ENCODE measurements at regions not wholly inside any gene's neighbourhood (a gene's known extent, or its start where the extent isn't known, plus 50 kb on each side); places are given as distances from the start of the nearest gene placed in this dataset.

DNA sequence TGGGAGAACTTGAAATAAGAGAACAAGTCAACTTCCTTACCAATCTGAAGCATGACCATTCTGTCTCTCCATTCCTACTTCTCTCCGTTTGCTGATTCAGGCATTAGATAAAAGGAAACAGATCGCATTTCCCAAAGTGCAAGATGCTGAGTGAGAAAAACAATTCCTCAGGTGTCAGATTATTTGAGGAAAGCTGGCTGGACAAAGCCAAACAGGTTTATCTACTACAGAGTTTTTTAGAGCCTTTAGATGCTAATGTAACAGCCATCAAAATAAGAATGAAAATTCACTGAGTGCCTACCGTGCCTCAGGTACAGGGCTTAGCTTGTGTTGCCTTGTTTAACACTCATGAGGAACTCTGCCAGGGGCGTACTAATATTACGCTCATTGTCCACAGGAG is 135.9 kb upstream of the MBL2 start:
- CTCF ChIA-PET, result no interaction called here
- Mint-ChIP-seq H3K4me1 (no peaks in the 10 kb centered on the region), H3K36me3 (no peaks in the 10 kb centered on the region), H3K27me3 (no peaks in the 10 kb centered on the region), H3K4me3 (no peak overlapping the region), H3K9me3 (peaks cover 5% of the 10 kb centered on the region), H3K27ac (no peak overlapping the region)
- DNase-seq, result no peak

DNA sequence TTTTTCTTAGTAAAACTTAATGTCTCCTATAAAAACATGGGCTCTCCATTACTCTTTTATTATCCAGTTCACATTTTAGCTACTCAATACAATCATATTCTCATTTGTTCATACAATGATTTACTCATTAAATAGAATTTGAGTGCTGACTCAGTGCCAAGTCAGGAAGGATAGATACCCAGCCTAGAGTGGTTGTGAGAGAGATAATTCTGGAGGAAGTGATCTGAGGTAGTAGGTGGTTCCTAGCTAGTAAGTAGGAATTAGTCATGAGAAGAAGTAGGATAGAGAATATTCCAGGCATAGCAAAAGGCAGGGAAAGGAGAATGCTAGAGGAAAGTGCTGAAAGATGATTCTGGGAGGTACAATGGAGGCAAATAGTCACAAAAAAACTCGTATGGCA is 133.5 kb upstream of the MBL2 start:
- CTCF ChIA-PET, result no interaction called here
- Mint-ChIP-seq H3K27me3 (no peaks in the 10 kb centered on the region), H3K36me3 (no peaks in the 10 kb centered on the region), H3K27ac (no peak overlapping the region), H3K4me3 (no peak overlapping the region), H3K4me1 (no peaks in the 10 kb centered on the region), H3K9me3 (peaks cover 5% of the 10 kb centered on the region)
- no peak for DNase-seq

DNA sequence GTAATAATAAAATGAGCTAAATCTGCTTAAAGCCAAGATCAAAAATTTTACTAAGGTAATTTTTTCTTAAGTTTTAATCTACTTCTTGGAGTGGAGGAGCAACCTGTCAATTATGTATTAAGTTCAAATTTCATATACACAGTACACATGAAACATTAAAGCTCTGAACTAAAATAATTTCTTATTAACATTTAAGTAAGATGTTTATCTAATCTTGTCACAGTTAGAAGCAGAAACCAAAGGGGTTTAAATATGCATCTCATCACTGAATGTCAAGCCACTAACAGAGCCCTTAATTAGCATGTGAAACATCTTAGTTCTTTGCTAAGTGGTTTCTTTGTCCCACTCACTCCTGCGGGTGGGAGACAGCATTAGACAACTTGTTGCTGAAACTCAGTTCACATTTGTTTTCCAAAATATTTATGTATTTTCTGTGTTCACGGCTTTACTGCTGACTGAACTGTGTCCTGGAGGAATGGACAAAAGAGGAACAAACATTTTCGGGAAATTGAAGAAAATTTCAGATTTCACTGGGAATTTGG is 130.9 kb upstream of the MBL2 start:
- H3K4me3 Mint-ChIP-seq, result no peak overlapping the region
- CTCF ChIA-PET, result no interaction called here
- DNase-seq, result no peak
- no peaks in the 10 kb centered on the region for H3K4me1 Mint-ChIP-seq
- H3K27ac Mint-ChIP-seq, result no peak overlapping the region
- H3K36me3 Mint-ChIP-seq, result no peaks in the 10 kb centered on the region
- peaks cover 3% of the 10 kb centered on the region for H3K9me3 Mint-ChIP-seq
- no peaks in the 10 kb centered on the region for H3K27me3 Mint-ChIP-seq

DNA sequence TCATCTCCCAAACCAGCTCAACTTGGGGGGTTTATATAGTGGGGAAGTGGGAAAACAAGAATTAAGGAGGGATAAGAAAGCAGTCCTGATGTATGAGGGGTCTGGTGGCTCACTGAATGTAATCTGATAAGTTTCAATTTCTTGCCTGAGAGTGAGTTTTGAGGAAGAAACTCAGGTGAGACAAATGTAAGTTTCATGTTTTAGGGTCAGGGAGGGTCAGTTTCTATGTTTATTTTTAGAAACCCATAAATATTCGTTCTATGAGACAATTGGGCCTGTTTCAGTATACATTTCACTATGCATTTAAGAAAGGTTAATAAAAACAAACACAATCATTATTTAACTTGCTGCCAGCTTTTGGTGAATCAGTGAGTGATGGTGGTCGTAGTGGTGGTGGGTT is 128.0 kb upstream of the MBL2 start:
- Mint-ChIP-seq H3K9me3 (no peaks in the 10 kb centered on the region), H3K36me3 (no peaks in the 10 kb centered on the region), H3K4me1 (no peaks in the 10 kb centered on the region), H3K4me3 (no peak overlapping the region), H3K27ac (no peak overlapping the region), H3K27me3 (no peaks in the 10 kb centered on the region)
- no peak for DNase-seq
- CTCF ChIA-PET, result no interaction called here

DNA sequence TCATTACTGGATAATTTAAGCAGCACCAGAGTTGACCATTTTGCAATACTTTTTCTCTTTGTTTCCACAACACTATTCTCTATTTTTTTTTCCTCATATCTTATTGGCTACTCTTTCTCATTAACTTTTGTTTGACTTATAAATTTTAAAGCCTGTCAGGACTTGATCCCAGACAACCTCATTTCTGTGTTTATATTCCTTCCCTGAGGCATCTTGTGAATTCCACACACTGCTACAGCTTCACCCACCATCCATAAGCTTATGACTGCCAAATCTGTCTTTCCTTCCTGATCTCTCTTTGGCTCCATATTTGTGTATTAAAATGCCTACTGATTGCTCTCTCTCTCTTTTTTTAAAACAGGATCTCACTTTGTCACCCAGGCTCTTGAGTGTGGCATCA is 124.6 kb upstream of the MBL2 start:
- Mint-ChIP-seq H3K27me3 (no peaks in the 10 kb centered on the region), H3K4me1 (no peaks in the 10 kb centered on the region), H3K27ac (no peak overlapping the region), H3K9me3 (no peaks in the 10 kb centered on the region), H3K4me3 (no peak overlapping the region), H3K36me3 (no peaks in the 10 kb centered on the region)
- DNase-seq, result no peak
- CTCF ChIA-PET, result no interaction called here

DNA sequence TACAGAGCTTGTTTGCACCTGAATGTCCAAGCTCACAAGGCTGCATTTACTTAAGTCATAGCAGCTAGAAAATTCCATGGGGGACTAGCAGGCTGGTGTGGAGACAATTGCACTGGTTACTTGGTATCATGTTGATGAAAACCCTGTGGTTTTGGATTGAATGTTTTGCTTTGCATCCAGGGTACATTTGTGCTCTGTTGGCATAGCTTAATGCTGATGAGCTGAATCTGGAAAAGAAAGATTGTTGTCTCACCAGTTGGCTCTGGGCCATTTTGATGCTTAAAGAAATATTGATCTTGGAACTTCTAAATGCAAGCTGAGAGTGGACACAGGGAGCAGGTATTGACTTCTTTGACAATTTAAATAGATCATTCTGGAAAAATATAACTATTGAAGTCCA is 122.5 kb upstream of the MBL2 start:
- Mint-ChIP-seq H3K9me3 (no peaks in the 10 kb centered on the region), H3K27me3 (no peaks in the 10 kb centered on the region), H3K4me1 (no peaks in the 10 kb centered on the region), H3K27ac (no peak overlapping the region), H3K36me3 (no peaks in the 10 kb centered on the region), H3K4me3 (no peak overlapping the region)
- CTCF ChIA-PET, result no interaction called here
- no peak for DNase-seq

DNA sequence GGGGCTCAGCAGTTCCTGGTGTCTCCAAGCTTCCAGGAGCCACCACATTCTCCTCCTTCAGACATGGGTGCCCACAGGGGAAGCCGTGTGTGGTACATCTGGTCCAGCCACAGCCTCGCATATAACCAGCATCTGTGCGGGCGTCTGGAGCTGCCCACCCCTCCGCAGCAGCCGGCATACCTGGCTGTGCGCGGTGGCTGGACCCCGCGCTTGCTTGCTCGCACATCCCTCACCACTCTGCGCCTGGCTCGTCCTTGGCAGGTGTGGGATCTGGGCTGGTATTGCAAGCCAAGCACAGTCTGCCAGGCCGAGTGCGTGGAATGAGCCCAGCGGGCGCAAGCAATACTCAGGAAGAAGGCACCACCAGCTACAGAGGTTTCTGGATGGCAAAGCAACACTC is 117.7 kb upstream of the MBL2 start:
- H3K27me3 Mint-ChIP-seq, result no peaks in the 10 kb centered on the region
- H3K4me3 Mint-ChIP-seq, result no peak overlapping the region
- H3K4me1 Mint-ChIP-seq, result no peaks in the 10 kb centered on the region
- H3K36me3 Mint-ChIP-seq, result no peaks in the 10 kb centered on the region
- DNase-seq, result no peak
- H3K9me3 Mint-ChIP-seq, result no peaks in the 10 kb centered on the region
- no peak overlapping the region for H3K27ac Mint-ChIP-seq
- CTCF ChIA-PET, result no interaction called here

DNA sequence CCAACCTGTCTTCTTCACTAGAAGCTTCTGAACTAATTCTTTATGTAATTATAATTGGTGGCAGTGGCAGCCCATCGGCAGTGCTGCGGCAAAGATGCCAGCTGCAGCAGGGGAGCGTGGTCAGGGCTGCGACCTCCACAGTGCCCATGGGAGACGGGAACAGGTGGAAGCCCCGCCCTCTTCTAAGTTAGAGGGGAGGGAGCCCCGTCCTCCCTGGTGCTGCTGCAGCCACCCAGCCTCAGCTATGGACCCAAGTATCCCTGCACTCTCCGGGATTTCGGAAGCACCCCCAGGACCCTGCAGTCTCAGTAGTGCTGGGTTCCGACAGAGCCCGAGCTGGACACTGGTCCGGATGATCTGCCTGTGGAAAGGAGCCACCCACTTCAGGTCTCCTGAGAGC is 117.0 kb upstream of the MBL2 start:
- CTCF ChIA-PET, result no interaction called here
- no peaks in the 10 kb centered on the region for H3K9me3 Mint-ChIP-seq
- no peak for DNase-seq
- H3K4me1 Mint-ChIP-seq, result no peaks in the 10 kb centered on the region
- H3K4me3 Mint-ChIP-seq, result no peak overlapping the region
- no peaks in the 10 kb centered on the region for H3K36me3 Mint-ChIP-seq
- no peak overlapping the region for H3K27ac Mint-ChIP-seq
- H3K27me3 Mint-ChIP-seq, result no peaks in the 10 kb centered on the region

DNA sequence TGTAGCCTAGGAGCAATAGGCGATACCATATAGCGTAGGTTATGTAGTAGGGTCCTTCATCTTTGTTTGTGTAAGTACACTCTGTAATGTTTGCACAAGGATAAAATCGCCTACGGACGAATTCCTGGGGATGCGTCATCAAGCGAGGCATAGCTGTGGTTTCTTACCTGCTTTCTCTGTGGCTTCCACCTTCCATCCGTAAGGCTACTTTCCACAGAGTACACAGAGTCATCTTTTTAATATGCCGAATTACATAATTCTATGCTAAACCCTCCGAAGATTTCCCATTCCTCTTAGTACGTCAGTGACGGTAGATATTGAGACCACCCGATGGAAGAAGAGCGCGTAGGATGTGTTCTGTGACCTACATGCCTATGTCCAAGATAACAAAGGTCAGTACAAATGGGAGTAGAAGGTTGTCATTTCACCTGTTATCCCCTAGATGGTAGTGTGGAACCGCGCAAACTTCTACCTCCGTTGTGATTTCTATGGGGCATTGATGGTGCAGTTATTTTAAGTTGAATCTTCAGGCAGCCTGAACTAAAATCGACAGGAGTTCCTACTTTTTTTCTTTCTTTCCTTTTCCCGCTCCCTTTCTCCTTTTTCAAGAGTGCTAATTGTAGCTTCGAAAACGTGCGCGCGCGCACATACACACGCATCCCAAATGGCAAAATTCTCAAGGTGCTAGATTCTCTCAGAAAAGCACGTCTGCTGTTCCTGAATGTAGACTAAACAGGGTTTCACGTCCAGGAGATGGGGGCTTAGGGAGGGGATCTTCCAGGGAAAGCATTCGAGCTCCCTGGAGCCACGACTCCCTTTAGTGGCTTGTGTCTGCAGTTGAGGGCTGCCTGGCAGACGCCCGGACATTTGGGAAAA is 111.7 kb upstream of the MBL2 start:
- H3K4me3 Mint-ChIP-seq, result no peak overlapping the region
- DNase-seq, result no peak
- no peaks in the 10 kb centered on the region for H3K4me1 Mint-ChIP-seq
- H3K27ac Mint-ChIP-seq, result no peak overlapping the region
- no peaks in the 10 kb centered on the region for H3K27me3 Mint-ChIP-seq
- CTCF ChIA-PET, result no interaction called here
- H3K9me3 Mint-ChIP-seq, result no peaks in the 10 kb centered on the region
- H3K36me3 Mint-ChIP-seq, result no peaks in the 10 kb centered on the region

DNA sequence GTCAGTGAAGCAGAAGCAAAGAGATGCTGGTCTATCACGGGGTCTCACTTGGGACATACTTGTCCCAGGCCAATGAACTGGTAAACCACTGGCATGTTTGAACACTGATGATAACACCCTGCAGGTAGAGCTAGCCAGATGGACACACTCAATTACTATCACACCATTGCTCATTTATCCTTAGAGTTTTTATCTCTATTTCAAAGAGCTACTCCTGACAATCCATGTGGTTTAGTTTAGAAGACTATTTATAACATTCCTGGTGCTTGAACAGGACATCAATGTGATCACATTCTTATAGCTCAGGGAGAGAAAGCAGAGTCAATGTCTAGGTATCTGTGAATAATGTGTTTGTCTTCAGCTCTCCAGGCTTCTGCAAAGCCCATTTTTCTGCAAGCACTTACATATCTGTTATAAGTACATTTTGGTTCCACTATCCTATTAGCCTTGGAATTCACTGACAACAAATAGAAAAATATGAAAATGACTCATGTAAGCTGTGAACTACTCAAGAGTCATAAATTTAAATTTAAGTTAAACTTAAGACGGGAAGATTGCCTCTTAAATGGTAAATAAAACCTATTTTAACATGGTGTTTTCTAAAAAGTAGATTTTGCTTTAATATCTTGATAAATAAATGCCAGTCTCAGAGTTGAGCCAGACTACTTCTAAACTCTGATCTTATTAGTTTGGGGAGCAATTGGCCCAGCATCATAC is 106.7 kb upstream of the MBL2 start:
- CTCF ChIA-PET, result interaction anchor here (0.8 kb wide), 1 partner anchor 1579 kb away, joined by 3 read pairs; no protein-coding TSS in a partner anchor
- no peak overlapping the region for H3K4me3 Mint-ChIP-seq
- no peaks in the 10 kb centered on the region for H3K9me3 Mint-ChIP-seq
- no peaks in the 10 kb centered on the region for H3K4me1 Mint-ChIP-seq
- H3K27ac Mint-ChIP-seq, result no peak overlapping the region
- no peaks in the 10 kb centered on the region for H3K36me3 Mint-ChIP-seq
- DNase-seq, result no peak
- no peaks in the 10 kb centered on the region for H3K27me3 Mint-ChIP-seq

DNA sequence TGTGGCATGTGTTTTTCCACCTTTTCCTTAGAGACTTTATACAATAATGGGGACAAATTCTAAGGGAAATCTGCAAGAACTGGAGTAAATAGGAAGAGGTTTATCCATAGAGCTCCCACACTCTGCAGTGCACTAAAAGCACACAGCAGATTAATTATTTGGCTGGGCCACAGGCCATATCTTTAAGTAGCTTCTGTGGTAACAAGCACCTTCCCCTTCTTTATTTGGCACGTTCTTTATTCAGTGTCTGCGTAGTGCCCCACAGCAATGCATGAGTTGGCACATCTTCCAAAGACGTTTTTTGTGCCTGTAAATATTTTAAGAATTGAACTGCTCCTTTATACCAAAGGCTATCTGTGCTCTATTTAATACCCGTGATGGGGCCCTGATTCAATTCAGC is 104.9 kb upstream of the MBL2 start:
- H3K27me3 Mint-ChIP-seq, result no peaks in the 10 kb centered on the region
- H3K9me3 Mint-ChIP-seq, result no peaks in the 10 kb centered on the region
- no peaks in the 10 kb centered on the region for H3K36me3 Mint-ChIP-seq
- H3K4me3 Mint-ChIP-seq, result no peak overlapping the region
- DNase-seq, result no peak
- H3K4me1 Mint-ChIP-seq, result no peaks in the 10 kb centered on the region
- H3K27ac Mint-ChIP-seq, result no peak overlapping the region
- CTCF ChIA-PET, result no interaction called here

DNA sequence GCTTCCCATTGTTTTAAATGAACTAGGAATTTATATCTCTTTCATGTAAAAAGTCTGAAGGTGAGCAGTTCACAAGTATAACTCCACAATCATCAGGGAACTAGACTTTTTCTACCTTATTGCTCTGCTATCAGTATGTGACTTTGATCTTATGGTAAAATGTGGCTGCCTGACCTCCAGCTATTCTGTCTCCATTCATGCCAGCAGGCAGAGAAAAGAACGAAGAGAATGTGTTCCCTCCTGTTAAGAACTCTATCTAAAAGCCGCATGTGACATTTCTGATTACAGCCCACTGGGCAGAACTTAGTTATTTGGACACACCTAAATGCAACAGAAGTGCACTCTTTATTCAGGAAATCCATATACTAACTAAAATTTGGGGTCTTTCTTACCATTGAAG is 102.8 kb upstream of the MBL2 start:
- no peak overlapping the region for H3K4me3 Mint-ChIP-seq
- no peaks in the 10 kb centered on the region for H3K27me3 Mint-ChIP-seq
- no peaks in the 10 kb centered on the region for H3K4me1 Mint-ChIP-seq
- no peaks in the 10 kb centered on the region for H3K9me3 Mint-ChIP-seq
- CTCF ChIA-PET, result no interaction called here
- H3K36me3 Mint-ChIP-seq, result no peaks in the 10 kb centered on the region
- no peak overlapping the region for H3K27ac Mint-ChIP-seq
- DNase-seq, result no peak

DNA sequence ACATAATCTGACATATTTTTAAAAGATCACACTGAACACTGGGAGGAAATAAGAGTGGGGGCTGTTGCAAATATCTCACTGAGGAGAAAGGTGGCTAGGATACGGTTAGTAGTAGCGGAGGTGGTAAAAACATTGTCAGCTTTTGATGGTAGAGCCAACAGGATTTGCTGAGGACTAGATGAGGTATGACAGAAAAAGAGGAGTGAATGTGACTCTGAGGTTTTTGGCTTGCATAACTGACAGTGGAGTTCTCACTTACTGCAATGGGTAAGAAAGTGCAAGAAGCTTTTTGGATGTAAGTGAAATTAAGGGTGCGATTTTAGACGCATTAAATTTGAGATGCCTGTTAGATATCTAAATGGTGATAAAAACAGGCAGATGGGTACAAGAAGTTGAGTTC is 102.0 kb upstream of the MBL2 start:
- H3K4me1 Mint-ChIP-seq, result no peaks in the 10 kb centered on the region
- H3K36me3 Mint-ChIP-seq, result no peaks in the 10 kb centered on the region
- no peak for DNase-seq
- CTCF ChIA-PET, result no interaction called here
- H3K27ac Mint-ChIP-seq, result no peak overlapping the region
- H3K9me3 Mint-ChIP-seq, result peaks cover under 1% of the 10 kb centered on the region
- H3K27me3 Mint-ChIP-seq, result no peaks in the 10 kb centered on the region
- no peak overlapping the region for H3K4me3 Mint-ChIP-seq

DNA sequence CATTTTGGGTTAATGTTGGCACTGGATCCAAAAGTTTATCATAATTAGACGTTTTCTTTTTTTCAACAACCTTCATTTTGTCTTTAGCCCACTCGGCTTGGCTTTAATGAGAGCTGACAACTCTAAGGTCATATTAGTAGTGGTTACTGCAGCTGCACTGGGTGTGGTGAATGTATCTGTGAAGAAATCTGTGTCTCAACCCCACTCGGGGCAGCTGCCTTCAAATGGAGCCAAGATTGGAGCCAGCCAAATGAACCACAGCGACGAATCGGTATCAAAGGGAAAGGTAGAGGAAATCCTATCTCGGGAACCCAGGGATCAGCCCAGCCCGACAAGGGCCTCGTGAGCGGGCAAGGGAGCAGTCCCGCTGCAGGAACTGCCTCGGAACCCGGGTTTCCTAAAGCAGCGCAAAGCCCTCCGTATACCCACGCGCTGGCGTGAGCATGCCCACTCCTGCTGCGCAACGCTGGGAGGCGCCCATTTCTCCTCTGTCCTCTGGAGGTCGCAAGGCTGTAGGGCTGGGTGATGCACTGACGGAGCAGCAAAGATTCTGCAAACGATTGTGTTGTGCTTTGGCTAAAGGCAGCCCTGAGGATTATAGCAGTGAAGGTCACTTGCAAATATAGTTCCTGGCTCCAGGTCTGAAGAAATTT is 98.7 kb upstream of the MBL2 start:
- H3K4me3 Mint-ChIP-seq, result no peak overlapping the region
- H3K36me3 Mint-ChIP-seq, result no peaks in the 10 kb centered on the region
- no peaks in the 10 kb centered on the region for H3K4me1 Mint-ChIP-seq
- CTCF ChIA-PET, result no interaction called here
- peaks cover 17% of the 10 kb centered on the region for H3K9me3 Mint-ChIP-seq
- H3K27ac Mint-ChIP-seq, result no peak overlapping the region
- DNase-seq, result no peak
- no peaks in the 10 kb centered on the region for H3K27me3 Mint-ChIP-seq

DNA sequence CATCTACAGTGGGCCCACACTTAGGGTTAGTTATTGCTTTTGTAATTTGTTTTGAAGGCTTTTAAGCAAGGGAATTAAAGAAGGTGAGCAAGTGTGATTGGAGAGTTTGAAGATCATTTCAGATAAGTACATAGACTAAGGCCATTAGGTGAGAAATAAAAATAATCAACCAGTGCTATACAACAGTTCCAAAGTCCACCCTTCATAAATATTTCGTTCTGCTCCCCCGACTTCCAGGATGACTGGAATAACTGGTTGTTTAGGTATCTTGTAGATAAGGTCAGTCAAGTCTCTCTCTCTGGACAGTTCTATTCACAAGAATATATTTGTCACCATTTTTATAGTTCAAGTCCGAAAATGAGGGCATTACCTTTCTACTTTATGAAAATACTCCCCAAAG is 98.0 kb upstream of the MBL2 start:
- H3K4me3 Mint-ChIP-seq, result no peak overlapping the region
- CTCF ChIA-PET, result no interaction called here
- H3K27ac Mint-ChIP-seq, result no peak overlapping the region
- no peaks in the 10 kb centered on the region for H3K4me1 Mint-ChIP-seq
- DNase-seq, result no peak
- H3K36me3 Mint-ChIP-seq, result no peaks in the 10 kb centered on the region
- H3K9me3 Mint-ChIP-seq, result peaks cover 17% of the 10 kb centered on the region
- H3K27me3 Mint-ChIP-seq, result no peaks in the 10 kb centered on the region
